OCI-LY1 (cell line): ENCODE measurements at regions not wholly inside any gene's neighbourhood (a gene's known extent, or its start where the extent isn't known, plus 50 kb on each side); places are given as distances from the start of the nearest gene placed in this dataset.

Experiments used
- H2AFZ ChIP-seq: fragments of 200-600 bp; sonication (generic), shearing (Covaris generic); 2 replicates; pipeline ENCODE4 v1.6.0; 2014; ENCODE audit warnings: antibody characterized with exemption, mild to moderate bottlenecking, low read length
- H3F3A ChIP-seq: fragments of 200-600 bp; sonication (generic), shearing (Covaris generic); 2 replicates; pipeline ENCODE4 v1.6.0; 2014; ENCODE audit warnings: mild to moderate bottlenecking, antibody characterized with exemption, low read length, moderate library complexity; ENCODE audit not compliant: insufficient read depth
- H3K27ac ChIP-seq: fragments of 200-600 bp; sonication (generic); 2 replicates; pipeline ENCODE4 v1.5.1; 2014; ENCODE audit warnings: low read length, mixed run types, mild to moderate bottlenecking, low read depth; ENCODE audit not compliant: poor library complexity, severe bottlenecking
- H3K27me3 ChIP-seq: fragments of 200-600 bp; sonication (generic); 2 replicates; pipeline ENCODE4 v1.6.0; 2014; ENCODE audit warnings: antibody characterized with exemption, mild to moderate bottlenecking, low read length, moderate library complexity; ENCODE audit not compliant: insufficient read depth
- H3K36me3 ChIP-seq: fragments of 200-600 bp; sonication (generic); 2 replicates; pipeline ENCODE4 v1.6.1; 2014; ENCODE audit warnings: mild to moderate bottlenecking, antibody characterized with exemption, low read length, moderate library complexity, mixed read lengths; ENCODE audit not compliant: insufficient read depth
- H3K4me1 ChIP-seq: fragments of 200-600 bp; sonication (generic); 2 replicates; pipeline ENCODE4 v1.5.1; 2014; ENCODE audit warnings: mild to moderate bottlenecking, low read length, moderate library complexity; ENCODE audit not compliant: insufficient read depth, severe bottlenecking
- H3K4me2 ChIP-seq: fragments of 200-600 bp; sonication (generic), shearing (Covaris generic); 2 replicates; pipeline ENCODE4 v1.6.1; 2014; ENCODE audit warnings: low read length
- H3K4me3 ChIP-seq: fragments of 200-600 bp; sonication (generic); 2 replicates; pipeline ENCODE4 v1.5.1; 2014; ENCODE audit warnings: low read length, low read depth, mild to moderate bottlenecking, mixed read lengths; ENCODE audit not compliant: poor library complexity, severe bottlenecking
- H3K79me2 ChIP-seq: fragments of 200-600 bp; shearing (Covaris generic); 2 replicates; pipeline ENCODE4 v1.6.1; 2016; ENCODE audit warnings: mixed run types, low read length, mixed read lengths; ENCODE audit not compliant: insufficient read depth
- H3K9ac ChIP-seq: fragments of 200-600 bp; sonication (generic), shearing (Covaris generic); 2 replicates; pipeline ENCODE4 v1.6.1; 2014; ENCODE audit warnings: mild to moderate bottlenecking, low read length, mixed read lengths
- H3K9me2 ChIP-seq: fragments of 200-600 bp; sonication (generic), shearing (Covaris generic); 2 replicates; pipeline ENCODE4 v1.6.1; 2014; ENCODE audit warnings: low read depth, mild to moderate bottlenecking, low read length, mixed read lengths
- H3K9me3 ChIP-seq: fragments of 200-600 bp; shearing (Covaris generic); 2 replicates; pipeline ENCODE4 v1.6.1; 2014; ENCODE audit warnings: low read length, mixed read lengths
- H4K20me1 ChIP-seq: fragments of 200-600 bp; sonication (generic), shearing (Covaris generic); 2 replicates; pipeline ENCODE4 v1.6.0; 2016; ENCODE audit warnings: mild to moderate bottlenecking, low read length; ENCODE audit not compliant: insufficient read depth
- EZH2 ChIP-seq: fragments of 200-600 bp; sonication (generic), shearing (Covaris generic); IDR thresholded peaks from 2 replicates; pipeline ENCODE4 v1.8.0; 2017; ENCODE audit warnings: borderline replicate concordance, mixed run types, mild to moderate bottlenecking, antibody characterized with exemption, low read length, moderate library complexity, mixed read lengths
- TF ChIP-seq, protein P1 (sequence below): fragments of 200-600 bp; sonication (generic), shearing (Covaris generic); IDR thresholded peaks from 2 replicates; pipeline ENCODE4 v1.5.1; 2017; ENCODE audit warnings: mild to moderate bottlenecking, antibody characterized with exemption, low read length, moderate library complexity, mixed read lengths

DNA sequence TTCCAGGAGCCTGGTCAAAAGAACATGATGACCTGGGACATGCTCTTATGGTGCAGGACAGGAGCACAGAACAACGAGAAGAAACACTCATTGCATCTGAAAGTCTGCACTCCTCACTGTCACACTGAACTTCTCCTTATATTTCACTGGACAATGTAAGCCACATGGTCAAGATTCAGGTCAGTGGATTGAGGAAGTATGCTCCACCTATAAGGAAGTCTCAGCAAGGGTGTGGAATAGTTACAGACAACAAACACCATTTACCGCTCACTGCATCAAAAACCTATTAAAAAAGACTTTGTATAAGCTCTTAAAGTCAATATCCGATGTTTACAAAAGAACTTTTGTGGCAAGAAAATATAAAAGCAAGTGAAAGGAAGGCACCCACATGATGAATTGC lies 153.1 kb upstream of the FOXG1 start:
- Histone ChIP-seq H3K36me3 (no peaks in the 10 kb centered on the region), H3K79me2 (no peaks in the 10 kb centered on the region), H3K9me2 (no peaks in the 10 kb centered on the region), H3K27ac (no peak overlapping the region), H3K9ac (no peak overlapping the region), H4K20me1 (no peaks in the 10 kb centered on the region), H3K4me2 (no peak overlapping the region), H3K4me3 (no peak overlapping the region), H3F3A (no peaks in the 10 kb centered on the region), H3K4me1 (no peaks in the 10 kb centered on the region), H3K9me3 (no peaks in the 10 kb centered on the region), H3K27me3 (no peaks in the 10 kb centered on the region), H2AFZ (no peak overlapping the region)
- TF ChIP-seq, protein P1, sequence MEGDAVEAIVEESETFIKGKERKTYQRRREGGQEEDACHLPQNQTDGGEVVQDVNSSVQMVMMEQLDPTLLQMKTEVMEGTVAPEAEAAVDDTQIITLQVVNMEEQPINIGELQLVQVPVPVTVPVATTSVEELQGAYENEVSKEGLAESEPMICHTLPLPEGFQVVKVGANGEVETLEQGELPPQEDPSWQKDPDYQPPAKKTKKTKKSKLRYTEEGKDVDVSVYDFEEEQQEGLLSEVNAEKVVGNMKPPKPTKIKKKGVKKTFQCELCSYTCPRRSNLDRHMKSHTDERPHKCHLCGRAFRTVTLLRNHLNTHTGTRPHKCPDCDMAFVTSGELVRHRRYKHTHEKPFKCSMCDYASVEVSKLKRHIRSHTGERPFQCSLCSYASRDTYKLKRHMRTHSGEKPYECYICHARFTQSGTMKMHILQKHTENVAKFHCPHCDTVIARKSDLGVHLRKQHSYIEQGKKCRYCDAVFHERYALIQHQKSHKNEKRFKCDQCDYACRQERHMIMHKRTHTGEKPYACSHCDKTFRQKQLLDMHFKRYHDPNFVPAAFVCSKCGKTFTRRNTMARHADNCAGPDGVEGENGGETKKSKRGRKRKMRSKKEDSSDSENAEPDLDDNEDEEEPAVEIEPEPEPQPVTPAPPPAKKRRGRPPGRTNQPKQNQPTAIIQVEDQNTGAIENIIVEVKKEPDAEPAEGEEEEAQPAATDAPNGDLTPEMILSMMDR: no peak
- no peak for TF ChIP-seq EZH2

DNA sequence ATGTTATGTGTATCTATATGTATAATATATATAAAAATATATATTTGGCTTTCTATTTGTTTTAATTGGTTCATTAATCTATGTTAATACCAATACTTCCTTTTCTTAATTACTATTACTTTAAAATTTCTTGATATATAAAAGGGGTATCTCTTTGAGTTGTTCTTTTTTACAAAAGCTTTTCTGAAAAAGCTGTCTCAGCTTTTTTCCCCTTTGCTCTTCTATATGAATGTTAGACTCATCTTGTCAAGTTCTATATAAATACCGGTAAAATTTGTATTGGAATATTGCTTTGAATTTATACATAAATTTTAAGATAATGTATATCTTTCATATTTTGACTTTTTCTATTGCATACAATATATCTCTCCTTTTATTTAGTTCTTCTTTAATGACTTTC lies 139.8 kb upstream of the FOXG1 start:
- H3K36me3 ChIP-seq: no peaks in the 10 kb centered on the region
- TF ChIP-seq, protein P1: no peak
- no peak for TF ChIP-seq EZH2

DNA sequence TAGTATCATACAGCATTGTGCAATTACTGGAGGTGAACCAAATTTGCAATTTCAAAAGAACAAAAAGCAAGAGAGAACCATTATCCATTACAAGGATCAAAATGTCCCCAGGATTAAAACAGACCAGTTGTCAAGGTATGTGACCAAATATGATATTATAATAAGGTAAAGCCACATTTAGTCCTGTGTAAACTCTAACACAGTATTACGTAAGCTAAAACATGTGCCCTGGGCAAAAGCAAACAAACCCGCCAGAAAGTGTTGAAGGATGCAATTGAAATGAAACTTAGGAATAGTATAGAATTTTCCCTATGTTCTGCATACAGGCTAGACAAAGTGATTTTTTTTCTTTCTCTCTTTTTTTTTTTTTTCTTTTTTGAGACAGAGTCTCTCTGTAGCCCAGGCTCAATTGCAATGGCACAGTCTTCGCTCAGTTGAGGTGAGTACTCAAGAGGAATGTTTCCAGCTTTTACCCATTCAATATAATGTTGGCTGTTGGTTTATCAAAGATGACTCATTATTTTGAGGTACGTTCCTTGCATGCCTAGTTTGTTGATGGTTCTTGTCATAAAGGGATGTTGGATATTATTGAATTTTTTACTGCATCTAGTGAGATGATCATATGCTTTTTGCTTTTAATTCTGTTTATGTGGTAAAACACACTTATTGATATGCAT lies 137.1 kb upstream of the FOXG1 start:
- H3K27me3 ChIP-seq: no peaks in the 10 kb centered on the region
- no peak overlapping the region for H3K4me2 ChIP-seq
- no peak overlapping the region for H2AFZ ChIP-seq
- no peak overlapping the region for H3K4me3 ChIP-seq
- no peaks in the 10 kb centered on the region for H3K9me2 ChIP-seq
- TF ChIP-seq EZH2: no peak
- TF ChIP-seq, protein P1: no peak
- no peaks in the 10 kb centered on the region for H3F3A ChIP-seq
- H3K79me2 ChIP-seq: no peaks in the 10 kb centered on the region
- H3K27ac ChIP-seq: no peak overlapping the region
- no peak overlapping the region for H3K9ac ChIP-seq
- no peaks in the 10 kb centered on the region for H3K4me1 ChIP-seq
- H3K9me3 ChIP-seq: no peaks in the 10 kb centered on the region
- H4K20me1 ChIP-seq: no peaks in the 10 kb centered on the region
- no peaks in the 10 kb centered on the region for H3K36me3 ChIP-seq

More for the DNA sequence above, 139.8 kb upstream of the FOXG1 start:
- H4K20me1 ChIP-seq: no peaks in the 10 kb centered on the region
- no peaks in the 10 kb centered on the region for H3K9me3 ChIP-seq
- no peak overlapping the region for H3K4me2 ChIP-seq
- H3K9me2 ChIP-seq: no peaks in the 10 kb centered on the region
- H3K79me2 ChIP-seq: no peaks in the 10 kb centered on the region
- no peak overlapping the region for H3K4me3 ChIP-seq
- no peak overlapping the region for H3K27ac ChIP-seq
- no peaks in the 10 kb centered on the region for H3K4me1 ChIP-seq
- no peaks in the 10 kb centered on the region for H3K27me3 ChIP-seq
- no peak overlapping the region for H3K9ac ChIP-seq
- H2AFZ ChIP-seq: no peak overlapping the region
- no peaks in the 10 kb centered on the region for H3F3A ChIP-seq
